NB4 (cell line): ENCODE measurements at regions not wholly inside any gene's neighbourhood (a gene's known extent, or its start where the extent isn't known, plus 50 kb on each side); places are given as distances from the start of the nearest gene placed in this dataset.

ENCODE experiments used
- DNase-seq: peaks from one replicate; pipeline ENCODE4 v3.0.0; 2010; ENCODE audit warnings: low read depth
- H3K4me3 ChIP-seq: one replicate; pipeline ENCODE4 v1.5.1; 2011; ENCODE audit warnings: mild to moderate bottlenecking, low read depth, low read length, moderate library complexity
- CTCF ChIP-seq: IDR thresholded peaks from one replicate; pipeline ENCODE4 v1.5.1; 2012; ENCODE audit warnings: low read depth, low read length
- MAX ChIP-seq: IDR thresholded peaks from 2 replicates; pipeline ENCODE4 v1.6.1; 2011; ENCODE audit warnings: low read depth, low read length
- MYC ChIP-seq: IDR thresholded peaks from 2 replicates; pipeline ENCODE4 v1.6.1; 2011; ENCODE audit warnings: low read depth, low read length
- POLR2A ChIP-seq: IDR thresholded peaks from 2 replicates; pipeline ENCODE4 v1.6.1; 2011; ENCODE audit warnings: mild to moderate bottlenecking; ENCODE audit not compliant: insufficient read length; ENCODE audit errors: extremely low read depth

GRCh38 chr20:43846516-43846905, 68.1 kb upstream of the TOX2 start:
- no peak overlapping the region for H3K4me3 ChIP-seq
- DNase-seq = no peak
- TF ChIP-seq MYC = no peak
- no peak for TF ChIP-seq MAX
- no peak for TF ChIP-seq CTCF
- TF ChIP-seq POLR2A = no peak

- TF ChIP-seq MAX (no peak), CTCF (peak; percentile 16)
- DNase-seq = peak; percentile 40
Observed at GRCh38 chr20:43844778-43845614, 69.7 kb upstream of the TOX2 start.

GRCh38 chr20:43843965-43844660, 70.5 kb upstream of the TOX2 start:
- no peak for DNase-seq
- TF ChIP-seq MAX (no peak), POLR2A (no peak), CTCF (no peak), MYC (no peak)
- no peak overlapping the region for H3K4me3 ChIP-seq

More at GRCh38 chr20:43844778-43845614, 69.7 kb upstream of the TOX2 start:
- H3K4me3 ChIP-seq = no peak overlapping the region

- DNase-seq = no peak
- no peak for TF ChIP-seq MAX
- H3K4me3 ChIP-seq = no peak overlapping the region
Observed at GRCh38 chr20:43843096-43843964, 71.3 kb upstream of the TOX2 start.

- no peak for TF ChIP-seq MAX
- TF ChIP-seq CTCF = no peak
- TF ChIP-seq MYC = no peak
- TF ChIP-seq POLR2A = no peak
- DNase-seq = no peak
- H3K4me3 ChIP-seq = no peak overlapping the region
Observed at GRCh38 chr20:43842126-43843020, 72.3 kb upstream of the TOX2 start.
